ENCODE measurements at regions not wholly inside any gene's neighbourhood (a gene's known extent, or its start where the extent isn't known, plus 50 kb on each side); places are given as distances from the start of the nearest gene placed in this dataset.

- Histone ChIP-seq H3K4me2 (ENCODE audit: low read depth, low read length, poor library complexity, severe bottlenecking) (no peak overlapping the region), H3K79me2 (ENCODE audit: low read length) (no peaks in the 10 kb centered on the region), H3K9me3 (ENCODE audit: low read length) (peaks cover 34% of the 10 kb centered on the region), H3K27me3 (ENCODE audit: low read length) (no peaks in the 10 kb centered on the region), H3K9ac (ENCODE audit: low read length) (no peak overlapping the region), H3K27ac (ENCODE audit: low read length) (no peak overlapping the region), H3K9me2 (replicated peaks; ENCODE audit: insufficient read depth, low read length) (no peaks in the 10 kb centered on the region), H2AFZ (ENCODE audit: low read length) (no peak overlapping the region), H4K20me1 (ENCODE audit: insufficient read depth, low read depth, low read length) (no peaks in the 10 kb centered on the region), H3K4me1 (ENCODE audit: low read length) (no peaks in the 10 kb centered on the region), H3K36me3 (ENCODE audit: insufficient read depth, low read length) (no peaks in the 10 kb centered on the region), H3K4me3 (ENCODE audit: low read length) (no peak overlapping the region)
- DNase-seq, result no peak
These were observed 510.9 kb upstream of the CELF4 start for GRCh38 chr18:38076346-38077070.

- no peak overlapping the region for H2AFZ ChIP-seq (ENCODE audit: low read length)
- no peaks in the 10 kb centered on the region for H3K79me2 ChIP-seq (ENCODE audit: low read length)
- H3K27me3 ChIP-seq (ENCODE audit: low read length), result no peaks in the 10 kb centered on the region
- no peak overlapping the region for H3K4me2 ChIP-seq (ENCODE audit: low read depth, low read length, poor library complexity, severe bottlenecking)
- no peaks in the 10 kb centered on the region for H3K36me3 ChIP-seq (ENCODE audit: insufficient read depth, low read length)
- H3K27ac ChIP-seq (ENCODE audit: low read length), result no peak overlapping the region
- no peak overlapping the region for H3K9ac ChIP-seq (ENCODE audit: low read length)
- no peak overlapping the region for H3K4me3 ChIP-seq (ENCODE audit: low read length)
- H4K20me1 ChIP-seq (ENCODE audit: insufficient read depth, low read depth, low read length), result no peaks in the 10 kb centered on the region
- no peaks in the 10 kb centered on the region for H3K9me2 ChIP-seq (replicated peaks; ENCODE audit: insufficient read depth, low read length)
- no peaks in the 10 kb centered on the region for H3K4me1 ChIP-seq (ENCODE audit: low read length)
- DNase-seq, result no peak
- H3K9me3 ChIP-seq (ENCODE audit: low read length), result peaks cover 36% of the 10 kb centered on the region
These were observed 508.8 kb upstream of the CELF4 start for GRCh38 chr18:38074298-38074876.

GRCh38 chr18:38067821-38068220, 502.2 kb upstream of the CELF4 start:
- DNase-seq, result no peak
- no peaks in the 10 kb centered on the region; the same call in 1 of the 2 replicates for H3K36me3 ChIP-seq (ENCODE audit: insufficient read depth, low read length)
- peaks cover 46% of the 10 kb centered on the region for H3K9me3 ChIP-seq (ENCODE audit: low read length)
- H3K79me2 ChIP-seq (ENCODE audit: low read length), result no peaks in the 10 kb centered on the region
- no peaks in the 10 kb centered on the region for H4K20me1 ChIP-seq (ENCODE audit: insufficient read depth, low read depth, low read length)
- no peak overlapping the region for H3K27ac ChIP-seq (ENCODE audit: low read length)
- no peaks in the 10 kb centered on the region for H3K27me3 ChIP-seq (ENCODE audit: low read length)
- H3K4me2 ChIP-seq (ENCODE audit: low read depth, low read length, poor library complexity, severe bottlenecking), result no peak overlapping the region
- no peaks in the 10 kb centered on the region for H3K9me2 ChIP-seq (replicated peaks; ENCODE audit: insufficient read depth, low read length)
- no peak overlapping the region for H3K4me3 ChIP-seq (ENCODE audit: low read length)
- H3K9ac ChIP-seq (ENCODE audit: low read length), result no peak overlapping the region
- H2AFZ ChIP-seq (ENCODE audit: low read length), result no peak overlapping the region
- no peaks in the 10 kb centered on the region for H3K4me1 ChIP-seq (ENCODE audit: low read length)

GRCh38 chr18:38067086-38067485, 501.5 kb upstream of the CELF4 start:
- Histone ChIP-seq H3K27ac (ENCODE audit: low read length) (no peak overlapping the region), H3K9me3 (ENCODE audit: low read length) (peaks cover 47% of the 10 kb centered on the region), H4K20me1 (ENCODE audit: insufficient read depth, low read depth, low read length) (no peaks in the 10 kb centered on the region), H3K9me2 (replicated peaks; ENCODE audit: insufficient read depth, low read length) (no peaks in the 10 kb centered on the region), H3K79me2 (ENCODE audit: low read length) (no peaks in the 10 kb centered on the region), H2AFZ (ENCODE audit: low read length) (no peak overlapping the region), H3K4me3 (ENCODE audit: low read length) (no peak overlapping the region), H3K4me1 (ENCODE audit: low read length) (no peaks in the 10 kb centered on the region), H3K27me3 (ENCODE audit: low read length) (no peaks in the 10 kb centered on the region), H3K4me2 (ENCODE audit: low read depth, low read length, poor library complexity, severe bottlenecking) (no peak overlapping the region), H3K36me3 (ENCODE audit: insufficient read depth, low read length) (no peaks in the 10 kb centered on the region; the same call in 1 of the 2 replicates), H3K9ac (ENCODE audit: low read length) (no peak overlapping the region)
- no peak for DNase-seq

GRCh38 chr18:38052879-38053590, 487.4 kb upstream of the CELF4 start:
- Histone ChIP-seq H3K27me3 (ENCODE audit: low read length) (no peaks in the 10 kb centered on the region), H2AFZ (ENCODE audit: low read length) (no peak overlapping the region), H3K9me3 (ENCODE audit: low read length) (peaks cover 18% of the 10 kb centered on the region)

GRCh38 chr18:38047820-38048219, 482.2 kb upstream of the CELF4 start:
- H3K4me3 ChIP-seq (ENCODE audit: low read length), result no peak overlapping the region
- peaks cover 16% of the 10 kb centered on the region for H3K9me3 ChIP-seq (ENCODE audit: low read length)
- no peaks in the 10 kb centered on the region for H4K20me1 ChIP-seq (ENCODE audit: insufficient read depth, low read depth, low read length)
- H3K9me2 ChIP-seq (replicated peaks; ENCODE audit: insufficient read depth, low read length), result no peaks in the 10 kb centered on the region
- H3K36me3 ChIP-seq (ENCODE audit: insufficient read depth, low read length), result no peaks in the 10 kb centered on the region
- H3K27ac ChIP-seq (ENCODE audit: low read length), result no peak overlapping the region
- no peaks in the 10 kb centered on the region for H3K79me2 ChIP-seq (ENCODE audit: low read length)
- H2AFZ ChIP-seq (ENCODE audit: low read length), result no peak overlapping the region
- DNase-seq, result no peak
- no peak overlapping the region for H3K9ac ChIP-seq (ENCODE audit: low read length)
- no peaks in the 10 kb centered on the region for H3K27me3 ChIP-seq (ENCODE audit: low read length)
- no peaks in the 10 kb centered on the region for H3K4me1 ChIP-seq (ENCODE audit: low read length)
- H3K4me2 ChIP-seq (ENCODE audit: low read depth, low read length, poor library complexity, severe bottlenecking), result no peak overlapping the region

More at GRCh38 chr18:38052879-38053590, 487.4 kb upstream of the CELF4 start:
- Histone ChIP-seq H3K4me1 (ENCODE audit: low read length) (no peaks in the 10 kb centered on the region), H3K79me2 (ENCODE audit: low read length) (no peaks in the 10 kb centered on the region), H3K9ac (ENCODE audit: low read length) (no peak overlapping the region), H3K36me3 (ENCODE audit: insufficient read depth, low read length) (no peaks in the 10 kb centered on the region), H3K9me2 (replicated peaks; ENCODE audit: insufficient read depth, low read length) (no peaks in the 10 kb centered on the region), H3K4me3 (ENCODE audit: low read length) (no peak overlapping the region), H4K20me1 (ENCODE audit: insufficient read depth, low read depth, low read length) (no peaks in the 10 kb centered on the region), H3K4me2 (ENCODE audit: low read depth, low read length, poor library complexity, severe bottlenecking) (no peak overlapping the region), H3K27ac (ENCODE audit: low read length) (no peak overlapping the region)
- DNase-seq, result no peak

- Histone ChIP-seq H3K4me3 (ENCODE audit: low read length) (no peak overlapping the region), H3K9me3 (ENCODE audit: low read length) (peaks cover 9% of the 10 kb centered on the region), H3K4me2 (ENCODE audit: low read depth, low read length, poor library complexity, severe bottlenecking) (no peak overlapping the region), H3K27ac (ENCODE audit: low read length) (no peak overlapping the region), H2AFZ (ENCODE audit: low read length) (no peak overlapping the region), H4K20me1 (ENCODE audit: insufficient read depth, low read depth, low read length) (no peaks in the 10 kb centered on the region), H3K9ac (ENCODE audit: low read length) (no peak overlapping the region), H3K27me3 (ENCODE audit: low read length) (no peaks in the 10 kb centered on the region), H3K4me1 (ENCODE audit: low read length) (no peaks in the 10 kb centered on the region), H3K79me2 (ENCODE audit: low read length) (no peaks in the 10 kb centered on the region), H3K36me3 (ENCODE audit: insufficient read depth, low read length) (no peaks in the 10 kb centered on the region), H3K9me2 (replicated peaks; ENCODE audit: insufficient read depth, low read length) (no peaks in the 10 kb centered on the region)
- no peak for DNase-seq
These were observed 481.1 kb upstream of the CELF4 start for GRCh38 chr18:38046651-38047050.

- peaks cover 6% of the 10 kb centered on the region for H3K9me3 ChIP-seq (ENCODE audit: low read length)
- no peaks in the 10 kb centered on the region for H3K79me2 ChIP-seq (ENCODE audit: low read length)
- no peak overlapping the region for H3K4me2 ChIP-seq (ENCODE audit: low read depth, low read length, poor library complexity, severe bottlenecking)
- DNase-seq, result no peak
- no peaks in the 10 kb centered on the region for H3K4me1 ChIP-seq (ENCODE audit: low read length)
- no peak overlapping the region for H3K9ac ChIP-seq (ENCODE audit: low read length)
- H3K4me3 ChIP-seq (ENCODE audit: low read length), result no peak overlapping the region
- no peaks in the 10 kb centered on the region for H3K9me2 ChIP-seq (replicated peaks; ENCODE audit: insufficient read depth, low read length)
- H4K20me1 ChIP-seq (ENCODE audit: insufficient read depth, low read depth, low read length), result no peaks in the 10 kb centered on the region
- no peak overlapping the region for H3K27ac ChIP-seq (ENCODE audit: low read length)
- H2AFZ ChIP-seq (ENCODE audit: low read length), result no peak overlapping the region
- no peaks in the 10 kb centered on the region for H3K27me3 ChIP-seq (ENCODE audit: low read length)
- no peaks in the 10 kb centered on the region for H3K36me3 ChIP-seq (ENCODE audit: insufficient read depth, low read length)
These were observed 480.2 kb upstream of the CELF4 start for GRCh38 chr18:38045845-38046244.

Measured in Karpas-422 (cell line).